Nephron (organoid): ENCODE measurements at regions not wholly inside any gene's neighbourhood (a gene's known extent, or its start where the extent isn't known, plus 50 kb on each side); places are given as distances from the start of the nearest gene placed in this dataset.

ENCODE experiments used
- H3K27ac Mint-ChIP-seq, 3 experiments: 2 replicates each; pipeline ENCODE4 v1.8.0; 2020; ENCODE audit warnings: mixed read lengths in 3 of 3, mild to moderate bottlenecking in 2 of 3, moderate library complexity in 1 of 3
- H3K27me3 Mint-ChIP-seq: 2 replicates; pipeline ENCODE4 v1.8.0; 2021; ENCODE audit warnings: low read depth, mild to moderate bottlenecking, moderate library complexity, mixed read lengths
- H3K36me3 Mint-ChIP-seq: 2 replicates; pipeline ENCODE4 v1.8.0; 2020; ENCODE audit warnings: low read depth, mixed read lengths
- H3K4me1 Mint-ChIP-seq: 2 replicates; pipeline ENCODE4 v1.8.0; 2020; ENCODE audit warnings: mixed read lengths
- H3K4me3 Mint-ChIP-seq, 3 experiments: 2 replicates each; pipeline ENCODE4 v1.8.0; 2020; ENCODE audit warnings: mild to moderate bottlenecking in 3 of 3, mixed read lengths in 3 of 3, moderate library complexity in 2 of 3
- H3K9me3 Mint-ChIP-seq: 2 replicates; pipeline ENCODE4 v1.8.0; 2020; ENCODE audit warnings: mixed read lengths
- CTCF ChIP-seq, 3 experiments: fragments of 200-600 bp; sonication (generic); IDR thresholded peaks; one replicate each; pipeline ENCODE4 v1.5.0; 2021; ENCODE audit warnings: antibody characterized with exemption in 3 of 3; ENCODE audit not compliant: unreplicated experiment in 3 of 3

GRCh38 chr12:19896041-19896440, 456.7 kb downstream of the AEBP2 start:
- no peaks in the 10 kb centered on the region for H3K9me3 Mint-ChIP-seq
- no peaks in the 10 kb centered on the region for H3K27me3 Mint-ChIP-seq
- H3K36me3 Mint-ChIP-seq, result no peaks in the 10 kb centered on the region
- H3K27ac Mint-ChIP-seq, result no peak overlapping the region
- no peak overlapping the region for H3K4me3 Mint-ChIP-seq
- TF ChIP-seq CTCF (IDR thresholded peaks at IDR 0.05; ENCODE audit: unreplicated experiment in 3 of 3), result no peak
- peaks cover 19% of the 10 kb centered on the region for H3K4me1 Mint-ChIP-seq

- Mint-ChIP-seq H3K36me3 (no peaks in the 10 kb centered on the region), H3K27ac (no peak overlapping the region), H3K27me3 (no peaks in the 10 kb centered on the region), H3K4me3 (no peak overlapping the region), H3K4me1 (peaks cover 16% of the 10 kb centered on the region), H3K9me3 (no peaks in the 10 kb centered on the region)
- no peak for TF ChIP-seq CTCF (IDR thresholded peaks at IDR 0.05; ENCODE audit: unreplicated experiment in 3 of 3)
These were observed 457.2 kb downstream of the AEBP2 start for GRCh38 chr12:19896534-19896933.

- Mint-ChIP-seq H3K27me3 (no peaks in the 10 kb centered on the region), H3K9me3 (peaks cover 2% of the 10 kb centered on the region), H3K4me1 (peaks cover 9% of the 10 kb centered on the region), H3K4me3 (no peak overlapping the region), H3K27ac (no peak overlapping the region), H3K36me3 (no peaks in the 10 kb centered on the region)
- no peak for TF ChIP-seq CTCF (IDR thresholded peaks at IDR 0.05; ENCODE audit: unreplicated experiment in 3 of 3)
These were observed 458.7 kb downstream of the AEBP2 start for GRCh38 chr12:19897900-19898408.

- peaks cover 3% of the 10 kb centered on the region for H3K4me1 Mint-ChIP-seq
- H3K27me3 Mint-ChIP-seq, result no peaks in the 10 kb centered on the region
- no peak overlapping the region for H3K27ac Mint-ChIP-seq
- no peaks in the 10 kb centered on the region for H3K36me3 Mint-ChIP-seq
- peaks cover 2% of the 10 kb centered on the region for H3K9me3 Mint-ChIP-seq
- no peak for TF ChIP-seq CTCF (IDR thresholded peaks at IDR 0.05; ENCODE audit: unreplicated experiment in 3 of 3)
- H3K4me3 Mint-ChIP-seq, result no peak overlapping the region
These were observed 462.5 kb downstream of the AEBP2 start for GRCh38 chr12:19901841-19902240.

GRCh38 chr12:19904819-19905218, 463.5 kb upstream of the PDE3A start:
- Mint-ChIP-seq H3K4me3 (no peak overlapping the region), H3K4me1 (no peaks in the 10 kb centered on the region), H3K36me3 (no peaks in the 10 kb centered on the region), H3K27ac (no peak overlapping the region), H3K27me3 (no peaks in the 10 kb centered on the region), H3K9me3 (peaks cover 2% of the 10 kb centered on the region)
- no peak for TF ChIP-seq CTCF (IDR thresholded peaks at IDR 0.05; ENCODE audit: unreplicated experiment in 3 of 3)

- H3K27me3 Mint-ChIP-seq, result no peaks in the 10 kb centered on the region
- H3K27ac Mint-ChIP-seq, result no peak overlapping the region
- H3K4me1 Mint-ChIP-seq, result peaks cover 10% of the 10 kb centered on the region
- no peak overlapping the region for H3K4me3 Mint-ChIP-seq
- H3K36me3 Mint-ChIP-seq, result no peaks in the 10 kb centered on the region
- no peak for TF ChIP-seq CTCF (IDR thresholded peaks at IDR 0.05; ENCODE audit: unreplicated experiment in 3 of 3)
- H3K9me3 Mint-ChIP-seq, result no peaks in the 10 kb centered on the region
These were observed 459.5 kb upstream of the PDE3A start for GRCh38 chr12:19908830-19909229.
